Occipital lobe (tissue), 1 donor: ENCODE measurements at regions not wholly inside any gene's neighbourhood (a gene's known extent, or its start where the extent isn't known, plus 50 kb on each side); places are given as distances from the start of the nearest gene placed in this dataset.
A peak's percentile ranks its signal among the peaks of the same experiment; 100 is the strongest.

Experiments used
- DNase-seq: peaks from one replicate; lab custom pipeline; 2025; lab: John Stamatoyannopoulos, UW

DNA sequence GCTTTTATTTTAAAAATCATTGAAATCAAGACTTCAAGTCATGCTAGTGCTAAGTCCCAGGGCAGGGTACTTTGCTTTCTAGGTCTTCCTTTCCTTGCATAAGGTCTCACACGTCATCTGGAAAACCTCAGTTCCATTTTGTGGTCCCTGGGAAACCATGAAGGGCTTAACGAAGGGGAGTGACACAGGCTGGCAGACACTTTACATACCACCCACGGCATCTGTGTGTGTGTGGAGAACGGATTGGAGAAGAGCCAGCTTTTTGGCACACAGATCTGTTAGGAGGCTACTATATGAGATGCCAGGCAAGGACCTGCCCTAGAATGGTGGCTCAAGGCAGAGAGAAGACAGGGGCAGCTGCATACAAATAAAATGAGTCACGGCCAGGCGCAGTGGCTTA, 107.5 kb upstream of the NSMCE3 start:
- no peak for DNase-seq

GRCh38 chr15:29376590-29376989, 107.0 kb upstream of the NSMCE3 start:
- DNase-seq, result no peak

DNA sequence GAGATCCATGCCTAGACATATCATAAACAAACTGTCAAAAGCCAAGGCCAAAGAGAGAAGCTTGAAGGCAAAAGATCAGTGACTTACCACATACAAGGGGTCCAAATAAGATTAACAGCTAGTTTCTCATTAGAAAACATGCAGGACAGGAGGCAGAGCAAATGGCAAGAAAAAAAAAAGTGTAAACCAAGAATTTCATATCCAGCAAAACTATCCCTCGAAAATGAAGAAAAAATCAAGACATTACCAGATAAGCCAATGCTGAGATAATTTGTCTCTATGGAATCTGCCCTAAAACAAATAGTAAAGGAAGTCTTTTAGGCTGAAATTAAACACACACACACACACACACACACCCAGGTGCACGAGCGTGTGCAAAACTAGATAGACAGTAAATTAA, 99.6 kb upstream of the NSMCE3 start:
- DNase-seq, result no peak

DNA sequence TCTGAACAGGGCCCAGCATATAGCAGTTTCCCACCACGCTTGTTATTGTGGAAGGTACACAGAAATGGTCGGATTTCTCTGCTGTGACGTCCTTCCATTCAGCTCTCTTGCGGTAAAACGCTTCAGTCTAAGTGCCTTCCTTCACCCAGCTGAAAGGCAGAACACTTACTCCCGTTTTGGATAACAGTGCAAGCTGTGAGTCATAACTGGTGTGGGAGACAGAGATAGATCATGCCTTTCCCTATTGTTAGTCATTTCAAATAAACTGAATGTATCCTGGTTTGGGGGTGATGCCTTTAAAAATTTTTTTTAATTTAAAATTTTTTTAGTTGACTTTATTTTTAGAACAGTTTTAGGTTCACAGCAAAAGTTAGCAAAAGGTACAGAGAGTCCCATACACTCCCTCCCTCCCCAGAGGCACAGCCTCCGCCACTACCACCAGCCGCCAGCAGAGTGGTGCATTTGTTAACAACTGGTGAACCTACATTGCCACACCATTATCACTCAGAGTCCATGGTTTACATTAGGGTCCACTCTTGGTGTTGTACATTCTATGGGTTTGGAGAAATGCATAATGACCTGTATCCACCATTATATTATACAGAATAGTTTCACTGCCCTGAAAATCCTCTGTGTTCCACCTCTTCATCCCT, 94.9 kb upstream of the NSMCE3 start:
- DNase-seq, result no peak

DNA sequence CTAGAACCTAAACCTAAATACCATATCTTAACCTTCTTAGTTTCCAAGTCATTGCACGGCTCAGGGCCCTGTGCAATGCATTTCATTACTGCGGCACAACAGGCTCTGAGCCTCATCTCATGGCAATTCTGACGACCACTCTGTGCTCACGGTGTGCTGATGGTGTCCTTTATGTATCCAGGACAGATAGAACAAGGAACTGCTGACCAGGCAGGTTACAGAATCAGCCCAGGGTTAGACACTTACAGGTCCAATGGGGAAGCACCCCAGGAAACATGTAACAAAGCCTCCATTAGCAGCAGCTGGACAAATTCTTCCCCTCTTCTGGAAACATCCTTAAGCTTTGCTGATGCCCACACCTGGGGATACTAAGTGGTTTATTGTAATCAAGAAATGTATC, 91.9 kb upstream of the NSMCE3 start:
- DNase-seq, result no peak

- no peak for DNase-seq
Observed at GRCh38 chr15:29360152-29360551, 90.5 kb upstream of the NSMCE3 start.

- DNase-seq, result no peak
Observed at GRCh38 chr15:29356786-29357185, 87.2 kb upstream of the NSMCE3 start.

DNA sequence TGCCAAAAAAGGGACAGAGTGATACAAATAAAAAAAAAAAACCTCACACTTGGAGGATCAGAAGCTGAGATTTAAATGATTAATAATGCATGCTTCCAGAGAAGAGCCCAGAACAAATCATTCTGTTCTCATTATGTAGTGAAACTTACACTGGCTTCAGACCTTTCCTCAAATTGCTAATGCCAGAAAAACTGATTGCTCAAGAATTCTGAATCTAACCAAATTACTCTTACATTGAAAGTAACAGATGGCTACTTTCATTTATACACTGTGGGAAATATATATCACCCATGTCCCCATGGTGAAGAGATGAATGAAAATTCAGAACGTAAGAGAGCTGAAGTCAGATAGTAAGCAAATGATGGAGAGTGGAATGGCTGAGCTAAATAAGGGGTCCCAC, 85.9 kb upstream of the NSMCE3 start:
- DNase-seq, result no peak

DNA sequence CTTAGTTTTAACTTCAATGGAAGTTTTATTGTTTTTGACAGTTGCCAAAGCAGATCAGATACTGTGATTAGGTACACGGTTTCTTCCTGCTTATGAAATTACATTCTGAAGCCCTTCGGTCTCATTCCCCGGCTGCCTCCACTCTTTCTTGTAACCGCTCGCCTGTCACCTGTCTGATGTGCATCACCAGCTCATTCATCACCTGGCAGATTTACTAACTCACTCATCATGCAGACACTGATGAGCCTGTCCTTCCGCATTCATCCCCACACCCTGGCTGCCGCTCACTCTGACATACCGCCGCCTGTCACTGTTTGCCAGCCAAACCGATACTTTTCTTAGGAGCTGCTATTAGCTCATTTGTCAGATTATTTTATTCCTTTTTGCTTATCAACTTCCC, 82.8 kb upstream of the NSMCE3 start:
- DNase-seq, result no peak

DNA sequence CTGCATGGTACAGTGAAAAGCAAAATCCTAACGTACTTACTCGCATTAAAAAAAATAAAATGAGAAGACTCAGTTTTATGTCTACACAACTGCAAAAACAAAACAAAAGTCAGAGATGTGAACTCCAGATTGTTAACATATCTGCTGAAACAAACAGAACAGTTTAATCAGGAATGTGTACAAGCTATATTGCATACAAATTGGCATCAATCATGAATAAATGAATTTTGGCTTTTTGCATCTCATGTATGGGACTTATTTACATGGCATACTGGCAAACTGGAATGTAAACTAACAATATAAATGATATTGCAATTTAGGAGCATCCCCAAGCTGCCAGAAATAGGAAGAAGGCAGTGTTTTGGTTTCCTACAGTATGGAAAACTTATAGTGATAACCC, 79.6 kb upstream of the NSMCE3 start:
- no peak for DNase-seq

DNA sequence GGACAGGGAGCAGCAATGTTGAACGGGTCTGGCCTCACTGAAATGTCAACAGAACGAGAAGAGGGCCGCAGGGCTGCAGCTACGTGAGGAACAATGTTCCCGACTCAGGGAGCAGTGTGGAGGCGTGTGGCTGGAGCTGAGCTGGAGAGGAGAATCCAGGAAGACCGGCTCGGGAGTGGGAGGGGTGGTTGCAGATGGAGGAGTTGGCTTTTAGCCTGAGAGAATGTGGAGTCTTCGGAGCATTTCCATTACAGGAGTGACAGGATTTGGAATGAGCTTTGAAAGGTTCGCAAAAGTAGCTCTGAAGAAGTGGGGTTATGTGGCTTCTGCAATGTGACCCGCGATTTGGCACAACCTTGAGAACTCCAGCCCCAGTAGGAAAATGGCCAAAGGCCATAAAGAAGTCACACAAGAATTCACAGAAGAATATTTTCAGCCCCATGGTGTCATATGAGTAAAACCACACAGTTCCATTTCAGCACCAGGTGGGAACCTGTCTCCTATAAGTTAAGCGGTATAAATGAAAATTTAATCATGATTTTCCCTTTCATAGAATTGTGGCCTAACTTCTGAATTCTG, 78.8 kb upstream of the NSMCE3 start:
- peak; percentile 73 for DNase-seq

DNA sequence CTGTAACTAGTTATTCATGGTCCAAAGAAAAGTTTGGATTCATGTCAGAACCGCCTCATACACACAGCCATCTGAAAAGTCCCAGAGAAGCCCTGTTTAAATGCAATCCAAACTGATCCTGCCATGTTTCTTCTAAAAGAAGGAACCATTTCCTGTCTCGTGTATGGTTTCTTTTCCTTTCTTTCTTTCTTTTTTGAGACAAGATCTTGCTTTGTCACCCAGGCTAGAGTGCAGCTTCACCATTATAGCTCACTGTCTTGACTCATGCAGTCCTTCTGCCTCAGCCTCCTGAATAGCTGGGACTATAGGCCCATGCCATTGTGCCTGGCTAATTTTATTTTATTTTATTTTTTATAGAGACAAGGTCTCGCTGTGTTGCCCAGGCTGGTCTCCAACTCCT, 77.4 kb upstream of the NSMCE3 start:
- DNase-seq, result no peak

DNA sequence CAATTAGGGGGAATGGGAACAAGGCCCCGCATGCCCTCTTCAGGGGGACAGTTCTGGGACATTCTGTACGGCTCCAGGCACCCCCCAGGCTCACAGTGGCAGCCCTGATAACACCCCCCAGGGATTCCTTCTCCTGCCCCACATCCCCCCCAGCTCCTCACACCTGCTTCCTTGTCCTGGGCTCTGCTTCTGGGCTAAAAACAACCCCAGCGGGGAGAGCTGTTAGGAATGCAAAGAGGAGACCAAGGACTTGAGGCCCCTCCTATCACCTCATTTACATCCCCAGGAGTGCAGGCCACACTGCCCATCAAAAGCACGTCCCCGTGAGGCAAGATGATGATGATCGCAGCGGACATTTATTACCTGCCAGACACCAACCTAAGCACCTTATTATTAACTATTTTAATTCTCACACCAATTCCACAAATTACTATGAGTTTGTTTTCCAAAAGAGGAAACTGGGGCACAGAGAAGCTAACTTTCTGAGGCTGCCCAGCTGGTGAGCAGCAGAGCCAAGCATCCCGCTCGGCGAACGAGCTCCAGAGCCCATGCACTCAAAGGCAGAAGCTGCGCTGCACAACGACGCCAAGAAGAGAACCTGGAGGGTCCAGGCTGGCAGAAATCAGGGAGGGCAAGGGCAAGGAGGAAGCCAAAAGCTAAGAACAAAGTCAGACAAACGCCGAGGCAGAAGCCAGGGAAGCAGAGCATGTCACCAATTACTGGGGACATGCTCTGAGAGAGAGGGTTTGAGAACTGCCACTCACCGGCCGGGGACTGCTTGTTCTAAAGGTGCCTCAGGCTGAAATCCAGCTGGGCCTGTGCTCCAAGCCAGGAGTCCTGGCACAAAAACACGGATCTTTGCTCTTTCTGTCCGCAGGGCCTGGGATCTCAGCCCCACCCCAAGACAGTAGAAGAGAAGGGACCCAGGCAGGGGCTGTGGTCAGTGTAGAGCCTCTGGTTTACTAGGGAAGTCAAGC, 76.2 kb upstream of the NSMCE3 start:
- DNase-seq, result no peak

- DNase-seq, result no peak
Observed at GRCh38 chr15:29344474-29344873, 74.9 kb upstream of the NSMCE3 start.

DNA sequence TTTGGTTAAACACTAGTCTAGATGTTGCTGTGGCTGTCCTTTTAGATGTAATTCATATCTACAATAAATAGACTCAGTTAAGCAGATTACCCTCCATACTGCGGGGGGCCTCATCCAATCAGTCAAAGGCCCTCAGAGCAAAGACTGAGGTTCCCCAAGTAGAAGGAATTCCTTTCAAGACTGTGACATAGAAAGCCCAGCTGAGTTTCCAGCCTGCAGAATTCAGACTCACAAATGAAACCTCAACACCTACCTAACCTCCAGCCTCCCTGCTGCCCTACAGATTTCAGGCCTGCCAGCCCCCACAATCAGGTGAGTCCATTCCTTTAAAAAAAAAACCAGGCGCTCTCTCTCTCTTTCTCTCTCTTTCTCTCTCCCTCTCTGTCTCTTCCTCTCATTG, 73.6 kb upstream of the NSMCE3 start:
- DNase-seq, result no peak

DNA sequence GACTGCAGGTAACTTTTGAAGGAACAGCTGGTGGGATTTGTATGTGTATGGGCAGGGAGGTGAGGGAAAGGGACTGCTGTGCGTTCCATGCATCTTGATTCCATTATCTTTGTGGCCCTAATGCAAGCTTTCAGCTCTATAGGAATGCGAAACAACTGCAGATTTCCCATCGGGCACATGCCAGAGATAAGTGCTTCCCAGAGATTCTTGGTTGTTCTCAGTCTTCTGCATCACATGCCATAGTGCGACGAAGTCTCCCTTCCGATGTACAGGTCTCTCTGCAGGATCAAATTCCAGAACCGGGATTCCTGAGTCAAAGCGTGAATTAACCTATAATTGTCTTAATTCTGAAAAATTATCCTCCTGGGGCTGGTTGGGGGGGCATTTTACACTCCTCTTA, 72.6 kb upstream of the NSMCE3 start:
- no peak for DNase-seq

- no peak for DNase-seq
Observed at GRCh38 chr15:29337156-29337959, 67.7 kb upstream of the NSMCE3 start.

DNA sequence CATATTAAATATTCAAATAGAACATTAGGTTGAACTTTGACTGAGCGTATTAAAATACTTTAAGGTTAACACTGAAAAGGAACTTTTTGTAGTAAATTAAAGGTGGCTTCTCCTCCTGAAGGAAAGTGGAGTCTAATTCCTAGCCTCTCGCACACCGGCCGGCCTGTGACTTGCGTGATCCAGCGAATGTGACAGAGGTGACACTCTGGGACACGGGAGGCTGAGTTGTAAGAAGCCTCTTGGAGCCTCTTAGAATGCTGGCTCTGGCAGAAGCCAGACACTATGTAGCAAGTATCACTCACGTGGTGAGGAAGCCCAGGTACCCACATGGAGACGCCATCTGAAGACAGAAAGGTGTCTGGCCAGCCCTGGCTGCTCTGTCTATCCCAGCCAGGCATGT, 64.9 kb upstream of the NSMCE3 start:
- DNase-seq, result no peak

GRCh38 chr15:29333261-29333660, 63.6 kb upstream of the NSMCE3 start:
- DNase-seq, result no peak

GRCh38 chr15:29331669-29332068, 62.0 kb upstream of the NSMCE3 start:
- DNase-seq, result no peak

- no peak for DNase-seq
Observed at GRCh38 chr15:29331071-29331470, 61.4 kb upstream of the NSMCE3 start.

GRCh38 chr15:29324746-29325145, 55.1 kb upstream of the NSMCE3 start:
- DNase-seq, result no peak
